Vagina (tissue), 2 donors: ENCODE measurements at regions not wholly inside any gene's neighbourhood (a gene's known extent, or its start where the extent isn't known, plus 50 kb on each side); places are given as distances from the start of the nearest gene placed in this dataset.

Experiments
- DNase-seq, 2 donors: peaks; one replicate each; pipeline ENCODE4 v3.0.0-alpha.2; 2017; ENCODE audit errors: extremely low spot score in 2 of 2
- H3K27ac ChIP-seq: fragments of 200-600 bp; sonication (generic); one replicate; pipeline ENCODE4 v1.5.1; 2019
- H3K27me3 ChIP-seq: fragments of 200-600 bp; sonication (generic); one replicate; pipeline ENCODE4 v1.5.1; 2019
- H3K36me3 ChIP-seq, 2 donors: fragments of 200-600 bp; sonication (generic); one replicate each; pipeline ENCODE4 v1.5.1; 2017 to 2019
- H3K4me1 ChIP-seq: fragments of 200-600 bp; sonication (generic); one replicate; pipeline ENCODE4 v1.5.1; 2019
- H3K4me3 ChIP-seq, 2 donors: fragments of 200-600 bp; sonication (generic); 1 replicate in 1 of 2; 2 replicates in 1 of 2; pipeline ENCODE4 v1.5.1; 2016 to 2019
- H3K9me3 ChIP-seq: fragments of 200-600 bp; sonication (generic); one replicate; pipeline ENCODE4 v1.5.1; 2019
- POLR2A ChIP-seq, 2 donors: fragments of 450-650 bp; IDR thresholded peaks; one replicate each; pipeline ENCODE4 v1.6.1; 2017; ENCODE audit warnings: antibody characterized with exemption in 2 of 2, mild to moderate bottlenecking in 2 of 2, moderate library complexity in 2 of 2
- POLR2AphosphoS5 ChIP-seq, 2 donors: sonication (generic); formaldehyde crosslinking; IDR thresholded peaks; one replicate each; pipeline ENCODE4 v1.9.0; 2017; ENCODE audit warnings: antibody characterized with exemption in 2 of 2, mild to moderate bottlenecking in 2 of 2, low read depth in 1 of 2; ENCODE audit not compliant: insufficient read depth in 1 of 2
- intact Hi-C: fragments of 100-400 bp; cut with DNase I; formaldehyde crosslinking; loops from one replicate; pipeline ENCODE4 v1.15.1; 2023
- TF ChIP-seq, protein P1 (sequence below), 3 experiments: fragments of 450-650 bp in 2 of 3; fragments of 200-600 bp in 1 of 3; sonication (generic) in 1 of 3; IDR thresholded peaks; one replicate each; pipeline ENCODE4 v1.5.1; 2017 to 2019; ENCODE audit warnings: antibody characterized with exemption in 3 of 3, mild to moderate bottlenecking in 2 of 3, moderate library complexity in 2 of 3

DNA sequence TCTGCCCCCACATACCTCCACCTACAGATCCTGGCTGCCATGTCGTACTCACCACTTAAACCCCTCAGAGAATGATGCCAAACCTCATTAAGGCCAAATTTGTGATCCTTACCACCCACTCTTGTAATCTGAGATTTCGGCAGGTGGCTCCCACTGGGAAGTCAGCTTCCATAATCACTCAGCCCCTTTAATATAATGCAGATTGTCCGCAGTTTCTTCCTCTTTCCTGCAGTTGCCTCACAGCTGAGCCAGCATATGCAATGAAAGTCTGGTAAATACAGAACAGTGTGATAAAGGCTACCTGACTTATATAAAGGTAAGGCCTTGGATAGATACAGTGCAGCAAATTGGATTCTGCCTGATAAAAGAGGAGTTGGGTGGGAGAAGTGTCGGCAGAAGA, 515.2 kb upstream of the TENM4 start:
- H3K27me3 ChIP-seq: no peaks in the 10 kb centered on the region
- no peak overlapping the region for H3K27ac ChIP-seq
- intact Hi-C loops: no loop called here
- DNase-seq: no peak
- H3K4me1 ChIP-seq: no peaks in the 10 kb centered on the region
- no peaks in the 10 kb centered on the region for H3K36me3 ChIP-seq
- no peak for TF ChIP-seq POLR2AphosphoS5 (IDR thresholded peaks at IDR 0.05; ENCODE audit: insufficient read depth in 1 of 2, low read depth in 1 of 2)
- TF ChIP-seq, protein P1, sequence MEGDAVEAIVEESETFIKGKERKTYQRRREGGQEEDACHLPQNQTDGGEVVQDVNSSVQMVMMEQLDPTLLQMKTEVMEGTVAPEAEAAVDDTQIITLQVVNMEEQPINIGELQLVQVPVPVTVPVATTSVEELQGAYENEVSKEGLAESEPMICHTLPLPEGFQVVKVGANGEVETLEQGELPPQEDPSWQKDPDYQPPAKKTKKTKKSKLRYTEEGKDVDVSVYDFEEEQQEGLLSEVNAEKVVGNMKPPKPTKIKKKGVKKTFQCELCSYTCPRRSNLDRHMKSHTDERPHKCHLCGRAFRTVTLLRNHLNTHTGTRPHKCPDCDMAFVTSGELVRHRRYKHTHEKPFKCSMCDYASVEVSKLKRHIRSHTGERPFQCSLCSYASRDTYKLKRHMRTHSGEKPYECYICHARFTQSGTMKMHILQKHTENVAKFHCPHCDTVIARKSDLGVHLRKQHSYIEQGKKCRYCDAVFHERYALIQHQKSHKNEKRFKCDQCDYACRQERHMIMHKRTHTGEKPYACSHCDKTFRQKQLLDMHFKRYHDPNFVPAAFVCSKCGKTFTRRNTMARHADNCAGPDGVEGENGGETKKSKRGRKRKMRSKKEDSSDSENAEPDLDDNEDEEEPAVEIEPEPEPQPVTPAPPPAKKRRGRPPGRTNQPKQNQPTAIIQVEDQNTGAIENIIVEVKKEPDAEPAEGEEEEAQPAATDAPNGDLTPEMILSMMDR (IDR thresholded peaks at IDR 0.05): no peak
- TF ChIP-seq POLR2A (IDR thresholded peaks at IDR 0.05): no peak
- H3K4me3 ChIP-seq: no peak overlapping the region
- no peaks in the 10 kb centered on the region for H3K9me3 ChIP-seq

- TF ChIP-seq POLR2A (IDR thresholded peaks at IDR 0.05) (no peak), POLR2AphosphoS5 (IDR thresholded peaks at IDR 0.05; ENCODE audit: insufficient read depth in 1 of 2, low read depth in 1 of 2) (no peak)
- TF ChIP-seq, protein P1 (IDR thresholded peaks at IDR 0.05): no peak
Observed at GRCh38 chr11:79953629-79954028, 512.8 kb upstream of the TENM4 start.

GRCh38 chr11:79950741-79951140, 509.9 kb upstream of the TENM4 start:
- no peak for DNase-seq
- no peak for TF ChIP-seq POLR2A (IDR thresholded peaks at IDR 0.05)
- TF ChIP-seq, protein P1 (IDR thresholded peaks at IDR 0.05): no peak
- TF ChIP-seq POLR2AphosphoS5 (IDR thresholded peaks at IDR 0.05; ENCODE audit: insufficient read depth in 1 of 2, low read depth in 1 of 2): no peak
- Histone ChIP-seq H3K4me1 (no peaks in the 10 kb centered on the region), H3K9me3 (no peaks in the 10 kb centered on the region), H3K36me3 (no peaks in the 10 kb centered on the region), H3K4me3 (no peak overlapping the region), H3K27me3 (no peaks in the 10 kb centered on the region), H3K27ac (no peak overlapping the region)
- intact Hi-C loops: no loop called here

More at GRCh38 chr11:79953629-79954028, 512.8 kb upstream of the TENM4 start:
- no peaks in the 10 kb centered on the region for H3K27me3 ChIP-seq
- H3K4me1 ChIP-seq: no peaks in the 10 kb centered on the region
- no peak for DNase-seq
- H3K36me3 ChIP-seq: no peaks in the 10 kb centered on the region
- no peaks in the 10 kb centered on the region for H3K9me3 ChIP-seq
- H3K4me3 ChIP-seq: no peak overlapping the region
- intact Hi-C loops: no loop called here
- H3K27ac ChIP-seq: no peak overlapping the region

DNA sequence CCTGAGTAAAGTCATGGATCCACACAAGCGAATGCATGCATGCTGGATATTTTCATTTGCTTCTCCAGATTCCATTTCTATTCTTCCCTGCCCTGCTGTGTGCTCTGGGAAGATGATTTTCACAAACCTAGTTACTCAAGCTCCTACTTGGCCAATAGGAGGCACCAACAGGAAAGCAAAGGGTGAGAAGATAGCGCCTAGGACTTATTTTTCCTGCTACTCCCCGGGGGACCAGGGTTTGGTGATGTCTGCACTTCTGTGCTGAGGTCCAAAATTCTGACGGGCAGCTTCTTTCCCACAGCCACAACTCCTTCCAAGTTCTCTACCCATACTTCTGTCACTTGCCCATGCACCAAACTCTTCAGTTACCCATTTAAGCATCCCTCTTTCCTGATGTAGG, 509.3 kb upstream of the TENM4 start:
- Histone ChIP-seq H3K36me3 (no peaks in the 10 kb centered on the region), H3K27ac (no peak overlapping the region), H3K4me3 (no peak overlapping the region), H3K27me3 (no peaks in the 10 kb centered on the region), H3K9me3 (no peaks in the 10 kb centered on the region), H3K4me1 (no peaks in the 10 kb centered on the region)
- no peak for DNase-seq
- intact Hi-C loops: no loop called here
- TF ChIP-seq POLR2AphosphoS5 (IDR thresholded peaks at IDR 0.05; ENCODE audit: insufficient read depth in 1 of 2, low read depth in 1 of 2): no peak
- TF ChIP-seq, protein P1 (IDR thresholded peaks at IDR 0.05): no peak
- no peak for TF ChIP-seq POLR2A (IDR thresholded peaks at IDR 0.05)

- Histone ChIP-seq H3K4me1 (no peaks in the 10 kb centered on the region), H3K27me3 (no peaks in the 10 kb centered on the region), H3K9me3 (no peaks in the 10 kb centered on the region), H3K4me3 (no peak overlapping the region), H3K36me3 (no peaks in the 10 kb centered on the region), H3K27ac (no peak overlapping the region)
- TF ChIP-seq POLR2A (IDR thresholded peaks at IDR 0.05): no peak
- TF ChIP-seq, protein P1 (IDR thresholded peaks at IDR 0.05): no peak
- no peak for TF ChIP-seq POLR2AphosphoS5 (IDR thresholded peaks at IDR 0.05; ENCODE audit: insufficient read depth in 1 of 2, low read depth in 1 of 2)
- intact Hi-C loops: no loop called here
- no peak for DNase-seq
Observed at GRCh38 chr11:79949574-79949973, 508.7 kb upstream of the TENM4 start.
